GM12878 (cell line): ENCODE measurements at regions not wholly inside any gene's neighbourhood (a gene's known extent, or its start where the extent isn't known, plus 50 kb on each side); places are given as distances from the start of the nearest gene placed in this dataset.

Experiments
- ATAC-seq: fragments of 200-7000 bp; cut with Tn5 transposase; 3 replicates; pipeline ENCODE4 v1.9.1; 2020; ENCODE audit warnings: mild to moderate bottlenecking, moderate library complexity
- BruUV-seq: library from RNA; stranded (reverse); fragments of 400-500 nt; replicated peaks from 2 replicates; lab custom pipeline; 2021; lab: Mats Ljungman, UMichigan
- CTCF ChIA-PET: fragments of 300-600 bp; sonication (Branson Sonifier 250); formaldehyde crosslinking; extraction: SDS; loops from one replicate; lab custom pipeline; 2021; ENCODE audit warnings: inconsistent platforms; lab: Yijun Ruan, JAX
- POLR2A ChIA-PET: fragments of 350-600 bp; formaldehyde crosslinking; extraction: SDS; loops from one replicate; lab custom pipeline; 2021; ENCODE audit warnings: inconsistent platforms; lab: Charles Lee
- RAD21 ChIA-PET: fragments of 300-600 bp; sonication (Branson Sonifier 250); formaldehyde crosslinking; loops from one replicate; lab custom pipeline; 2023; ENCODE audit warnings: antibody characterized with exemption; ENCODE audit not compliant: unreplicated experiment; lab: Charles Lee
- SMC1A ChIA-PET: fragments of 300-600 bp; sonication (Branson Sonifier 250); formaldehyde crosslinking; loops from one replicate; lab custom pipeline; 2023; ENCODE audit not compliant: unreplicated experiment, uncharacterized antibody; lab: Charles Lee
- DNase-seq: peaks from one replicate; pipeline ENCODE4 v3.0.0-alpha.2; 2011; ENCODE audit warnings: low read depth, low spot score
- FAIRE-seq: peaks from 3 replicates; lab custom pipeline; 2011; peaks lifted over from hg19 to GRCh38; lab: Jason Lieb, UNC
- H2AFZ ChIP-seq: 2 replicates; pipeline ENCODE4 v1.6.0; 2011; ENCODE audit warnings: low read depth, low read length, control low read depth; ENCODE audit not compliant: control insufficient read depth
- H3K27ac ChIP-seq: 2 replicates; pipeline ENCODE4 v1.5.1; 2011; ENCODE audit warnings: control low read depth; ENCODE audit not compliant: control insufficient read depth, insufficient read depth
- H3K27me3 ChIP-seq, 2 experiments: replicated peaks in 1 of 2; 2 replicates each; pipeline versions ENCODE4 v1.6.0 to v1.6.1; 2011; ENCODE audit warnings: low read length in 1 of 2; ENCODE audit not compliant: control insufficient read depth in 2 of 2, insufficient read depth in 2 of 2
- H3K36me3 ChIP-seq, 2 experiments: 2 replicates each; pipeline ENCODE4 v1.5.1; 2011; ENCODE audit warnings: low read length in 1 of 2; ENCODE audit not compliant: control insufficient read depth in 2 of 2, insufficient read depth in 2 of 2
- H3K4me1 ChIP-seq: 2 replicates; pipeline ENCODE4 v1.6.1; 2011; ENCODE audit warnings: mild to moderate bottlenecking, low read length, moderate library complexity, mixed read lengths; ENCODE audit not compliant: control insufficient read depth, insufficient read depth
- H3K4me2 ChIP-seq: 2 replicates; pipeline ENCODE4 v1.6.0; 2011; ENCODE audit warnings: control low read depth; ENCODE audit not compliant: control insufficient read depth, insufficient read depth
- H3K4me3 ChIP-seq: fragments of 200-600 bp; sonication (generic); 2 replicates; pipeline ENCODE4 v1.5.1; 2016
- H3K79me2 ChIP-seq: 2 replicates; pipeline ENCODE4 v1.6.0; 2011; ENCODE audit warnings: low read length; ENCODE audit not compliant: control insufficient read depth, insufficient read depth
- H3K9ac ChIP-seq: 2 replicates; pipeline ENCODE4 v1.8.0; 2011; ENCODE audit warnings: low read length, control low read depth, mixed read lengths; ENCODE audit not compliant: control insufficient read depth, insufficient read depth
- H3K9me3 ChIP-seq: replicated peaks from 3 replicates; pipeline ENCODE4 v1.5.1; 2011; ENCODE audit warnings: mild to moderate bottlenecking, low read length; ENCODE audit not compliant: control insufficient read depth, insufficient read depth
- H4K20me1 ChIP-seq: 2 replicates; pipeline ENCODE4 v1.6.0; 2011; ENCODE audit not compliant: control insufficient read depth, insufficient read depth
- CEBPZ ChIP-seq: fragments of 150-350 bp; IDR thresholded peaks from 2 replicates; pipeline ENCODE4 v1.6.1; 2016; ENCODE audit warnings: low read depth, low read length
- CREM ChIP-seq: IDR thresholded peaks from 2 replicates; pipeline ENCODE4 v1.6.1; 2014; ENCODE audit warnings: antibody characterized with exemption, low read depth
- EED ChIP-seq: sonication (generic); IDR thresholded peaks from 2 replicates; pipeline ENCODE4 v1.6.1; 2016; ENCODE audit warnings: antibody characterized with exemption, low read depth
- NFYA ChIP-seq: IDR thresholded peaks from 2 replicates; pipeline ENCODE4 v1.6.1; 2011; ENCODE audit warnings: low read depth, mild to moderate bottlenecking, low read length, improper control_type of control experiment, borderline replicate concordance
- NRF1 ChIP-seq: conservative IDR thresholded peaks from 2 replicates; pipeline ENCODE4 v1.6.1; 2011; ENCODE audit warnings: mild to moderate bottlenecking, low read depth, low read length, improper control_type of control experiment
- POU2F2 ChIP-seq: IDR thresholded peaks from 3 replicates; pipeline ENCODE4 v1.6.1; 2011; ENCODE audit warnings: low read depth, mild to moderate bottlenecking, low read length, borderline replicate concordance
- RFX5 ChIP-seq: IDR thresholded peaks from 2 replicates; pipeline ENCODE4 v1.6.1; 2011; ENCODE audit warnings: low read depth, low read length, improper control_type of control experiment
- USF1 ChIP-seq: IDR thresholded peaks from 2 replicates; pipeline ENCODE4 v1.6.1; 2011; ENCODE audit warnings: borderline replicate concordance, low read depth, mild to moderate bottlenecking, moderate library complexity, mixed read lengths, low read length; ENCODE audit not compliant: insufficient read depth; ENCODE audit errors: extremely low read length
- ZNF24 ChIP-seq: fragments of 450-650 bp; IDR thresholded peaks from 2 replicates; pipeline ENCODE4 v1.6.1; 2017; ENCODE audit warnings: antibody characterized with exemption, mild to moderate bottlenecking
- ZNF622 ChIP-seq: fragments of 450-650 bp; IDR thresholded peaks from 2 replicates; pipeline ENCODE4 v1.6.1; 2017; ENCODE audit warnings: mild to moderate bottlenecking, inconsistent platforms
- WGBS: methylation state at CpG from one replicate; pipeline ENCODE4 v1.1.6; 2016; ENCODE audit warnings: low lambda C conversion rate; ENCODE audit not compliant: insufficient replicate concordance, insufficient coverage; ENCODE audit errors: missing lambda C conversion rate; 5-methylcytosine and 5-hydroxymethylcytosine counted together
- in situ Hi-C: fragments of 300-500 bp; cut with MboI; formaldehyde crosslinking; loops from 9 replicates; pipeline ENCODE4 v1.14.3; 2018; ENCODE audit warnings: mixed read lengths
- intact Hi-C: fragments of 100-400 bp; cut with micrococcal nuclease; formaldehyde crosslinking; loops from one replicate; pipeline ENCODE4 v1.14.2; 2022; ENCODE audit not compliant: unreplicated experiment

GRCh38 chr3:56976651-56977560 is 83.6 kb upstream of the SPATA12 start:
- H3K9ac ChIP-seq = no peak overlapping the region
- 0 out of 4 replicates have a peak, but pooled peaks cover 0 to 3% of the 10 kb centered on the region in 2 experiments for H3K27me3 ChIP-seq
- H2AFZ ChIP-seq = no peak overlapping the region
- H3K4me2 ChIP-seq = no peak overlapping the region
- no peaks in the 10 kb centered on the region for H3K79me2 ChIP-seq
- no peak overlapping the region for H3K27ac ChIP-seq
- WGBS = 30% methylated on average over 9 of the region's 9 CpGs
- ATAC-seq (no peak), DNase-seq (no peak), FAIRE-seq (no peak)
- in situ Hi-C loops (no loop called here), intact Hi-C loops (no loop called here)
- no peaks in the 10 kb centered on the region for H3K9me3 ChIP-seq
- H3K36me3 ChIP-seq = no peaks in the 10 kb centered on the region
- SMC1A ChIA-PET = interaction anchor here (1.2 kb wide), 1 partner anchor 10 kb away, joined by 3 read pairs; no protein-coding TSS in a partner anchor
- no peaks in the 10 kb centered on the region for H3K4me1 ChIP-seq
- no TSS peak for BruUV-seq
- RAD21 ChIA-PET = interaction anchor here (1.0 to 2.8 kb wide), 3 partner anchors 12 to 274 kb away, joined by 3 to 7 read pairs (median 6); no protein-coding TSS in a partner anchor
- no peak overlapping the region for H3K4me3 ChIP-seq
- POLR2A ChIA-PET = no interaction called here
- CTCF ChIA-PET = interaction anchor here (0.6 to 2.0 kb wide), 4 partner anchors 11 to 125 kb away, joined by 3 to 13 read pairs (median 4); no protein-coding TSS in a partner anchor
- H4K20me1 ChIP-seq = no peaks in the 10 kb centered on the region
- TF ChIP-seq EED (no peak), NRF1 (no peak), POU2F2 (no peak), RFX5 (no peak), USF1 (no peak), ZNF622 (no peak), CEBPZ (no peak), ZNF24 (no peak), NFYA (no peak), CREM (no peak)
- TF ChIP-seq, all 136 proteins: peak for 0
